Stomach (tissue), 4 donors: ENCODE measurements at regions not wholly inside any gene's neighbourhood (a gene's known extent, or its start where the extent isn't known, plus 50 kb on each side); places are given as distances from the start of the nearest gene placed in this dataset.

ENCODE experiments used
- CTCF ChIP-seq, 7 experiments: fragments of 450-650 bp in 4 of 7; fragments of 200-600 bp in 3 of 7; sonication (generic) in 3 of 7; IDR thresholded peaks; one replicate each; pipeline ENCODE4 v1.5.1; 2016 to 2019; ENCODE audit warnings: antibody characterized with exemption in 7 of 7, control low read depth in 2 of 7, mild to moderate bottlenecking in 1 of 7
- EP300 ChIP-seq: sonication (generic); formaldehyde crosslinking; IDR thresholded peaks from one replicate; pipeline ENCODE4 v1.6.1; 2017; ENCODE audit warnings: antibody characterized with exemption
- POLR2A ChIP-seq, 4 donors: fragments of 450-650 bp; IDR thresholded peaks; one replicate each; pipeline ENCODE4 v1.6.1; 2016; ENCODE audit warnings: antibody characterized with exemption in 4 of 4, control low read depth in 2 of 4, mild to moderate bottlenecking in 1 of 4, moderate library complexity in 1 of 4

- TF ChIP-seq POLR2A (IDR thresholded peaks at IDR 0.05) (no peak), CTCF (IDR thresholded peaks at IDR 0.05) (no peak), EP300 (no peak)
These were observed 1635.2 kb downstream of the SUCLG1 start for GRCh38 chr2:82823892-82824291.
